H9 (cell line): ENCODE measurements at regions not wholly inside any gene's neighbourhood (a gene's known extent, or its start where the extent isn't known, plus 50 kb on each side); places are given as distances from the start of the nearest gene placed in this dataset.

Source experiments
- DNase-seq: peaks from one replicate; pipeline ENCODE4 v3.0.0-alpha.2; 2017
- H2AFZ ChIP-seq: one replicate; pipeline ENCODE4 v1.6.1; 2013; ENCODE audit warnings: mild to moderate bottlenecking, low read length, control low read depth, moderate library complexity
- H2AK5ac ChIP-seq: 2 replicates; pipeline ENCODE4 v1.6.1; 2013; ENCODE audit warnings: low read length, control low read depth, mixed read lengths; ENCODE audit not compliant: insufficient read length
- H2BK120ac ChIP-seq: one replicate; pipeline ENCODE4 v1.6.1; 2013; ENCODE audit warnings: low read depth, mild to moderate bottlenecking, low read length, control low read depth, inconsistent platforms; ENCODE audit not compliant: poor library complexity, severe bottlenecking
- H2BK12ac ChIP-seq: 2 replicates; pipeline ENCODE4 v1.6.1; 2013; ENCODE audit warnings: low read length, control low read depth, mixed read lengths, low read depth; ENCODE audit not compliant: insufficient read length
- H2BK15ac ChIP-seq: 2 replicates; pipeline ENCODE4 v1.6.1; 2013; ENCODE audit warnings: low read depth, low read length, control low read depth
- H2BK20ac ChIP-seq: one replicate; pipeline ENCODE4 v1.6.1; 2013; ENCODE audit warnings: low read depth, mild to moderate bottlenecking, low read length, control low read depth, inconsistent platforms; ENCODE audit not compliant: poor library complexity, severe bottlenecking
- H2BK5ac ChIP-seq: 2 replicates; pipeline ENCODE4 v1.6.1; 2013; ENCODE audit warnings: low read length, control low read depth, mixed read lengths; ENCODE audit not compliant: insufficient read length
- H3K14ac ChIP-seq: 2 replicates; pipeline ENCODE4 v1.6.1; 2013; ENCODE audit warnings: low read length, control low read depth; ENCODE audit not compliant: insufficient read depth
- H3K18ac ChIP-seq: 2 replicates; pipeline ENCODE4 v1.6.1; 2013; ENCODE audit warnings: low read depth, mild to moderate bottlenecking, mixed read lengths, low read length, control low read depth; ENCODE audit not compliant: insufficient read length
- H3K23ac ChIP-seq: 2 replicates; pipeline ENCODE4 v1.6.1; 2013; ENCODE audit warnings: low read length, control low read depth, mixed read lengths, low read depth; ENCODE audit not compliant: insufficient read length
- H3K23me2 ChIP-seq: 2 replicates; pipeline ENCODE4 v1.6.1; 2013; ENCODE audit warnings: low read depth, mild to moderate bottlenecking, mixed read lengths, low read length, control low read depth; ENCODE audit not compliant: insufficient read length, poor library complexity, severe bottlenecking
- H3K27ac ChIP-seq: 2 replicates; pipeline ENCODE4 v1.5.1; 2013; ENCODE audit warnings: low read length, control low read depth, mixed read lengths, low read depth; ENCODE audit not compliant: insufficient read length
- H3K27me3 ChIP-seq: 2 replicates; pipeline ENCODE4 v1.6.1; 2013; ENCODE audit warnings: low read length, control low read depth, inconsistent platforms; ENCODE audit not compliant: insufficient read depth
- H3K4ac ChIP-seq: 2 replicates; pipeline ENCODE4 v1.6.1; 2013; ENCODE audit warnings: low read depth, mild to moderate bottlenecking, control low read depth, inconsistent platforms, low read length, moderate library complexity
- H3K4me1 ChIP-seq: 2 replicates; pipeline ENCODE4 v1.6.1; 2013; ENCODE audit warnings: low read length, control low read depth, inconsistent platforms; ENCODE audit not compliant: insufficient read depth
- H3K4me2 ChIP-seq: 2 replicates; pipeline ENCODE4 v1.6.1; 2013; ENCODE audit warnings: low read length, control low read depth, mixed read lengths; ENCODE audit not compliant: insufficient read length, insufficient read depth
- H3K56ac ChIP-seq: 2 replicates; pipeline ENCODE4 v1.6.1; 2013; ENCODE audit warnings: low read depth, mild to moderate bottlenecking, mixed read lengths, low read length, control low read depth; ENCODE audit not compliant: insufficient read length
- H3K79me1 ChIP-seq: 2 replicates; pipeline ENCODE4 v1.6.1; 2013; ENCODE audit warnings: low read depth, mild to moderate bottlenecking, moderate library complexity, low read length, control low read depth, inconsistent platforms; ENCODE audit not compliant: insufficient read depth, poor library complexity, severe bottlenecking
- H3K79me2 ChIP-seq: 2 replicates; pipeline ENCODE4 v1.6.1; 2013; ENCODE audit warnings: low read length, control low read depth, inconsistent platforms; ENCODE audit not compliant: insufficient read depth
- H3K9ac ChIP-seq: 2 replicates; pipeline ENCODE4 v1.6.1; 2013; ENCODE audit warnings: low read length, control low read depth, mixed read lengths; ENCODE audit not compliant: insufficient read length; ENCODE audit errors: extremely low read depth
- H3K9me3 ChIP-seq: one replicate; pipeline ENCODE4 v1.6.1; 2013; ENCODE audit warnings: low read depth, low read length, inconsistent platforms; ENCODE audit not compliant: control insufficient read depth
- H3T11ph ChIP-seq: one replicate; pipeline ENCODE4 v1.6.1; 2013; ENCODE audit warnings: mild to moderate bottlenecking, low read length, control low read depth, inconsistent platforms
- H4K20me1 ChIP-seq: one replicate; pipeline ENCODE4 v1.6.1; 2013; ENCODE audit not compliant: control insufficient read depth, insufficient read length, insufficient read depth
- H4K5ac ChIP-seq: 2 replicates; pipeline ENCODE4 v1.6.1; 2013; ENCODE audit warnings: low read depth, mild to moderate bottlenecking, mixed read lengths, low read length, control low read depth; ENCODE audit not compliant: insufficient read length
- H4K8ac ChIP-seq: replicated peaks from 2 replicates; pipeline ENCODE4 v1.6.1; 2013; ENCODE audit warnings: low read length, control low read depth, mixed read lengths, low read depth; ENCODE audit not compliant: insufficient read length
- H4K91ac ChIP-seq: 2 replicates; pipeline ENCODE4 v1.6.1; 2013; ENCODE audit warnings: low read depth, mild to moderate bottlenecking, moderate library complexity, mixed read lengths, low read length, control low read depth; ENCODE audit not compliant: insufficient read length
- H3K27ac Mint-ChIP-seq, 3 experiments: 2 replicates in 2 of 3; 3 replicates in 1 of 3; pipeline ENCODE4 v1.8.0; 2020 to 2021; ENCODE audit warnings: mixed read lengths in 3 of 3, mild to moderate bottlenecking in 1 of 3, moderate library complexity in 1 of 3
- H3K27me3 Mint-ChIP-seq: 2 replicates; pipeline ENCODE4 v1.8.0; 2021; ENCODE audit warnings: low read depth, mild to moderate bottlenecking, moderate library complexity, mixed read lengths
- H3K36me3 Mint-ChIP-seq, 3 experiments: 2 replicates in 2 of 3; 3 replicates in 1 of 3; pipeline ENCODE4 v1.8.0; 2020 to 2021; ENCODE audit warnings: low read depth in 3 of 3, mixed read lengths in 3 of 3; ENCODE audit not compliant: insufficient read depth in 1 of 3
- H3K4me1 Mint-ChIP-seq, 2 experiments: 2 replicates each; pipeline ENCODE4 v1.8.0; 2020; ENCODE audit warnings: mixed read lengths in 2 of 2
- H3K4me3 Mint-ChIP-seq, 2 experiments: 2 replicates in 1 of 2; 3 replicates in 1 of 2; pipeline ENCODE4 v1.8.0; 2020 to 2021; ENCODE audit warnings: mild to moderate bottlenecking in 2 of 2, mixed read lengths in 2 of 2, moderate library complexity in 1 of 2
- H3K9me3 Mint-ChIP-seq, 2 experiments: 2 replicates in 1 of 2; 3 replicates in 1 of 2; pipeline ENCODE4 v1.8.0; 2020; ENCODE audit warnings: mild to moderate bottlenecking in 2 of 2, mixed read lengths in 2 of 2, moderate library complexity in 1 of 2
- CTCF ChIP-seq: fragments of 200-600 bp; sonication (generic); conservative IDR thresholded peaks from 3 replicates; pipeline ENCODE4 v1.8.0; 2021; ENCODE audit warnings: antibody characterized with exemption, mild to moderate bottlenecking
- WGBS: extraction: QIAGEN DNeasy Blood & Tissue Kit; methylation state at CpG from one replicate; pipeline ENCODE4 v1.1.7; 2013; ENCODE audit warnings: missing lambda C conversion rate, low lambda C conversion rate, mixed read lengths; ENCODE audit not compliant: insufficient read length; ENCODE audit errors: extremely low coverage; 5-methylcytosine and 5-hydroxymethylcytosine counted together

GRCh38 chr4:25559508-25559907 is 96.1 kb upstream of the SLC34A2 start:
- Histone ChIP-seq H3K4me1 (no peaks in the 10 kb centered on the region), H2BK15ac (no peak overlapping the region), H4K91ac (no peak overlapping the region), H3K14ac (no peak overlapping the region), H2BK20ac (no peak overlapping the region), H3T11ph (no peak overlapping the region), H3K27me3 (no peaks in the 10 kb centered on the region), H3K79me2 (no peaks in the 10 kb centered on the region), H3K23me2 (no peaks in the 10 kb centered on the region), H3K9ac (no peak overlapping the region), H2AK5ac (no peak overlapping the region), H3K56ac (no peak overlapping the region), H4K20me1 (no peaks in the 10 kb centered on the region), H3K4me2 (no peak overlapping the region), H2BK120ac (no peak overlapping the region), H2AFZ (no peak overlapping the region), H2BK5ac (no peak overlapping the region), H3K23ac (no peak overlapping the region), H3K79me1 (no peaks in the 10 kb centered on the region), H3K4ac (no peak overlapping the region), H4K8ac (no peak overlapping the region), H3K9me3 (no peaks in the 10 kb centered on the region), H3K18ac (no peak overlapping the region), H2BK12ac (no peak overlapping the region), H4K5ac (no peak overlapping the region), H3K27ac (no peak overlapping the region)
- DNase-seq, result no peak
- no peaks in the 10 kb centered on the region for H3K36me3 Mint-ChIP-seq
- no peak for TF ChIP-seq CTCF
- no peaks in the 10 kb centered on the region for H3K9me3 Mint-ChIP-seq
- no CpG with 5 or more reads among the region's 4 CpGs for WGBS
- no peak overlapping the region for H3K4me3 Mint-ChIP-seq
- no peaks in the 10 kb centered on the region; the same call in none of the 2 replicates for H3K27me3 Mint-ChIP-seq
- peaks cover 14 to 15% of the 10 kb centered on the region in 2 experiments for H3K4me1 Mint-ChIP-seq
- H3K27ac Mint-ChIP-seq, result no peak overlapping the region
